OCI-LY3 (cell line): ENCODE measurements at regions not wholly inside any gene's neighbourhood (a gene's known extent, or its start where the extent isn't known, plus 50 kb on each side); places are given as distances from the start of the nearest gene placed in this dataset.

Experiments used
- H2AFZ ChIP-seq: fragments of 200-600, 300-600 bp; shearing (Covaris generic); 2 replicates; pipeline ENCODE4 v1.6.0; 2014; ENCODE audit warnings: antibody characterized with exemption, low read depth, low read length
- H3K27ac ChIP-seq: fragments of 200-600, 300-600 bp; sonication (generic); 2 replicates; pipeline ENCODE4 v1.5.1; 2014; ENCODE audit warnings: mild to moderate bottlenecking, low read length, moderate library complexity, mixed read lengths
- H3K27me3 ChIP-seq: fragments of 200-600, 300-600 bp; sonication (generic); 2 replicates; pipeline ENCODE4 v1.6.1; 2014; ENCODE audit warnings: low read depth, low read length, mixed read lengths
- H3K36me3 ChIP-seq: fragments of 200-600, 300-600 bp; sonication (generic); replicated peaks from 2 replicates; pipeline ENCODE3; 2014; ENCODE audit warnings: low read depth, low read length, mixed read lengths
- H3K4me1 ChIP-seq: fragments of 300-600, 200-600 bp; sonication (generic); 2 replicates; pipeline ENCODE4 v1.6.1; 2014; ENCODE audit warnings: low read length, mixed read lengths
- H3K4me2 ChIP-seq: fragments of 200-600, 300-600 bp; sonication (generic); 2 replicates; pipeline ENCODE4 v1.6.1; 2014; ENCODE audit warnings: low read length, mixed read lengths
- H3K4me3 ChIP-seq: fragments of 300-600, 200-600 bp; sonication (generic); 2 replicates; pipeline ENCODE4 v1.5.1; 2014; ENCODE audit warnings: antibody characterized with exemption, mild to moderate bottlenecking, low read length, moderate library complexity
- H3K79me2 ChIP-seq: fragments of 300-600, 200-600 bp; shearing (Covaris generic); 2 replicates; pipeline ENCODE4 v1.6.1; 2014; ENCODE audit warnings: mild to moderate bottlenecking, low read length, mixed read lengths
- H3K9ac ChIP-seq: fragments of 300-600, 200-600 bp; shearing (Covaris generic); 2 replicates; pipeline ENCODE4 v1.6.0; 2014; ENCODE audit warnings: mild to moderate bottlenecking, low read length, moderate library complexity
- H3K9me3 ChIP-seq: fragments of 200-600, 300-600 bp; shearing (Covaris generic); 2 replicates; pipeline ENCODE4 v1.6.1; 2014; ENCODE audit warnings: low read length, mixed read lengths; ENCODE audit not compliant: insufficient read depth
- H4K20me1 ChIP-seq: fragments of 200-600, 300-600 bp; sonication (generic); 2 replicates; pipeline ENCODE4 v1.6.1; 2016; ENCODE audit warnings: low read length, mixed read lengths; ENCODE audit not compliant: insufficient read depth
- EZH2phosphoT487 ChIP-seq: fragments of 200-600 bp; shearing (Covaris generic); IDR thresholded peaks from 2 replicates; pipeline ENCODE4 v1.6.1; 2018; ENCODE audit warnings: antibody characterized with exemption, mixed run types, low read depth
- TF ChIP-seq, protein P1 (sequence below): fragments of 200-600, 300-600 bp; sonication (generic); IDR thresholded peaks from 2 replicates; pipeline ENCODE4 v1.5.1; 2014; ENCODE audit warnings: antibody characterized with exemption, low read length, low read depth

DNA sequence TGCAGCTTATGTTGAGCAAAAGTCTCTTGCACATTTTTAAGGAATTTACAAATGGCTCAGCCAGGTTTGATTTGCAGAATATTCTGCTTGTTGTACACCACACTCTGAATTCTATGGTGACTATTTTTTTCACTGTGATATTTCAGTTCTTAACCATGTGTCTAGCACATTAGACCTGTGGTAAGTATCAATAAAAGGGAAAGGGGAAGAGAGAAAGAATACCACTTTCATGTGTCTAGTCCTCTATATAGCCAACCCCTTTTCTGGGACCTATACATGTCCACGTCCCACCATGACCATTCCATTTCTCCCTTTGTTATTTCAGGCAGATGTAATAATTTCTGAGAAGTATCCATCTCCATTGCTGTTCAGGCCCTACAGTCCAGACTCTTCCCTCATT lies 121.3 kb upstream of the PNPLA4 start:
- TF ChIP-seq, protein P1, sequence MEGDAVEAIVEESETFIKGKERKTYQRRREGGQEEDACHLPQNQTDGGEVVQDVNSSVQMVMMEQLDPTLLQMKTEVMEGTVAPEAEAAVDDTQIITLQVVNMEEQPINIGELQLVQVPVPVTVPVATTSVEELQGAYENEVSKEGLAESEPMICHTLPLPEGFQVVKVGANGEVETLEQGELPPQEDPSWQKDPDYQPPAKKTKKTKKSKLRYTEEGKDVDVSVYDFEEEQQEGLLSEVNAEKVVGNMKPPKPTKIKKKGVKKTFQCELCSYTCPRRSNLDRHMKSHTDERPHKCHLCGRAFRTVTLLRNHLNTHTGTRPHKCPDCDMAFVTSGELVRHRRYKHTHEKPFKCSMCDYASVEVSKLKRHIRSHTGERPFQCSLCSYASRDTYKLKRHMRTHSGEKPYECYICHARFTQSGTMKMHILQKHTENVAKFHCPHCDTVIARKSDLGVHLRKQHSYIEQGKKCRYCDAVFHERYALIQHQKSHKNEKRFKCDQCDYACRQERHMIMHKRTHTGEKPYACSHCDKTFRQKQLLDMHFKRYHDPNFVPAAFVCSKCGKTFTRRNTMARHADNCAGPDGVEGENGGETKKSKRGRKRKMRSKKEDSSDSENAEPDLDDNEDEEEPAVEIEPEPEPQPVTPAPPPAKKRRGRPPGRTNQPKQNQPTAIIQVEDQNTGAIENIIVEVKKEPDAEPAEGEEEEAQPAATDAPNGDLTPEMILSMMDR = no peak
- no peak for TF ChIP-seq EZH2phosphoT487
- no peaks in the 10 kb centered on the region for H3K79me2 ChIP-seq

GRCh38 chrX:8044947-8045346 lies 117.7 kb upstream of the PNPLA4 start:
- H2AFZ ChIP-seq = no peak overlapping the region
- no peaks in the 10 kb centered on the region for H4K20me1 ChIP-seq
- H3K4me3 ChIP-seq = no peak overlapping the region
- H3K9me3 ChIP-seq = no peaks in the 10 kb centered on the region
- H3K27ac ChIP-seq = no peak overlapping the region
- no peak overlapping the region for H3K4me2 ChIP-seq
- no peak overlapping the region for H3K9ac ChIP-seq
- H3K4me1 ChIP-seq = no peaks in the 10 kb centered on the region; the same call in 1 of the 2 replicates
- TF ChIP-seq EZH2phosphoT487 = no peak
- TF ChIP-seq, protein P1 = no peak
- H3K27me3 ChIP-seq = no peaks in the 10 kb centered on the region
- H3K36me3 ChIP-seq = no peaks in the 10 kb centered on the region
- H3K79me2 ChIP-seq = no peaks in the 10 kb centered on the region

More for the DNA sequence above, 121.3 kb upstream of the PNPLA4 start:
- no peak overlapping the region for H3K27ac ChIP-seq
- H3K4me2 ChIP-seq = no peak overlapping the region
- no peak overlapping the region for H3K4me3 ChIP-seq
- no peak overlapping the region for H3K9ac ChIP-seq
- no peaks in the 10 kb centered on the region for H3K36me3 ChIP-seq
- H4K20me1 ChIP-seq = no peaks in the 10 kb centered on the region
- no peaks in the 10 kb centered on the region for H3K27me3 ChIP-seq
- no peak overlapping the region for H2AFZ ChIP-seq
- H3K4me1 ChIP-seq = no peaks in the 10 kb centered on the region; the same call in 1 of the 2 replicates
- H3K9me3 ChIP-seq = no peaks in the 10 kb centered on the region

GRCh38 chrX:8043546-8043945 lies 116.3 kb upstream of the PNPLA4 start:
- Histone ChIP-seq H3K79me2 (no peaks in the 10 kb centered on the region), H4K20me1 (no peaks in the 10 kb centered on the region), H3K9ac (no peak overlapping the region), H3K27ac (no peak overlapping the region), H3K4me1 (no peaks in the 10 kb centered on the region; the same call in 1 of the 2 replicates), H3K27me3 (no peaks in the 10 kb centered on the region), H2AFZ (no peak overlapping the region), H3K4me3 (no peak overlapping the region), H3K9me3 (no peaks in the 10 kb centered on the region), H3K36me3 (no peaks in the 10 kb centered on the region), H3K4me2 (no peak overlapping the region)
- TF ChIP-seq, protein P1 = no peak
- TF ChIP-seq EZH2phosphoT487 = no peak

- Histone ChIP-seq H3K9me3 (no peaks in the 10 kb centered on the region), H3K27me3 (no peaks in the 10 kb centered on the region)
- TF ChIP-seq, protein P1 = no peak
- TF ChIP-seq EZH2phosphoT487 = no peak
Observed at GRCh38 chrX:8043121-8043520, 115.9 kb upstream of the PNPLA4 start.

More at GRCh38 chrX:8043121-8043520, 115.9 kb upstream of the PNPLA4 start:
- no peaks in the 10 kb centered on the region for H3K36me3 ChIP-seq
- no peak overlapping the region for H3K4me2 ChIP-seq
- no peak overlapping the region for H3K9ac ChIP-seq
- H3K27ac ChIP-seq = no peak overlapping the region
- no peaks in the 10 kb centered on the region for H3K4me1 ChIP-seq
- no peak overlapping the region for H3K4me3 ChIP-seq
- no peaks in the 10 kb centered on the region for H3K79me2 ChIP-seq
- H4K20me1 ChIP-seq = no peaks in the 10 kb centered on the region
- no peak overlapping the region for H2AFZ ChIP-seq
